ENCODE measurements at regions not wholly inside any gene's neighbourhood (a gene's known extent, or its start where the extent isn't known, plus 50 kb on each side); places are given as distances from the start of the nearest gene placed in this dataset.
A peak's percentile ranks its signal among the peaks of the same experiment; 100 is the strongest.
"Not testable (repeated sequence)": the region's sequence is repeated elsewhere in the genome, so short reads cannot be mapped to it uniquely, and the experiment has no call there.

DNA sequence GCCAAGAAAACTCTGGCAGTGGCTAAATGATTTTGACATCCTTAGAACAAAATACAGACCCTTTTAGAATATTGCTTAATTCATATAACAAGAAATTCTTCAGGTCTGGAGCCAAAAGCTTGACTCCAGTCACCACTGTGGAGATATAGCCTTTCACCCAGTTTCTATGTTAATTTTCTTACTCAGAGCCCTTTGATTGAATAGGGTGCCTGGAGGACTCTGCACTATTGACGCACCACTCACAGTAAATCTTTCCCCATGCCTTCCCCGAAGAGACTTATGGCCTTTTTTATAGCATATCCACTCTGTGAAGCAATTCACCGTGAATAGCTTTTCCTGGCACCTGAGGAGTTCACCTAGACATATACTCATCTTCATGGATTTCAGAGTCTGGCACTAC lies 613.8 kb downstream of the ZWINT start:
- no peak for DNase-seq (ENCODE audit: low read depth)

DNA sequence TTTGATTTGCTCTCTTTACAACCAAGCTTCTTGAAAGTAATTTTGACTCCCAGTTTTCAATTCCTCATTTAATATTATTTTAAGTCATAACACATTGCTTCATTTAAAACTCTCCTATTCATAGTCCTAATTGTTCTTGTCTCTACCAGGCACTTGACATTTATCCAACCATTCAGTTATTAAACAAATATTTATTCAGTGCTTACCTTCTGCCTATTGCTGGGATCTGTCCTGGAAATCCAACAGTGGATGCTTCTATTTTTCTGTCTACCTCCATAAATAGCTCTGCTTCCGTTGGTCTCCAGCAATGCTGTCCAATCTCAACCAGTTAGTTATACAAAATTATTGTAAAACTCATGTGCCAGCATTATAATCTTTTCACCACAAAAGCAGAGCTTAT lies 615.1 kb downstream of the ZWINT start:
- no peak for DNase-seq (ENCODE audit: low read depth)

DNA sequence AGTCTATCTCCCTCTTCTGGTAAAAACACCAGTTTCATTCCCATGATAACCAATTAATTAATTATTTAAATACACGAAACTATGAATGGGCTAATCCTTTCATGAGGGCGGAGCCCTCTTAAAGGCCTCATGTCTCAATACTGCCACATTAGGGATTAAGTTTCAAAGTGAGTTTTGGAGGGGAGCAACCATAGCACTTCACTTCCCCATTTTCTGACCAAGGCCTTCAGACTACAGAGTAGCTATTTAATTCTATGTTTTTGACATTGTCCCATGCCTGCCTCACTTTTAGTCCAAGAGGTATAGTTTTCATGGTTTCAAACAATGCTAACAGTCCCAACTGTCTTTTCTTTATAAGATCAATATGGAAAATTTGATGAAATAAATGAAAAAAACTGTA lies 618.6 kb downstream of the ZWINT start:
- DNase-seq (ENCODE audit: low read depth): no peak

DNA sequence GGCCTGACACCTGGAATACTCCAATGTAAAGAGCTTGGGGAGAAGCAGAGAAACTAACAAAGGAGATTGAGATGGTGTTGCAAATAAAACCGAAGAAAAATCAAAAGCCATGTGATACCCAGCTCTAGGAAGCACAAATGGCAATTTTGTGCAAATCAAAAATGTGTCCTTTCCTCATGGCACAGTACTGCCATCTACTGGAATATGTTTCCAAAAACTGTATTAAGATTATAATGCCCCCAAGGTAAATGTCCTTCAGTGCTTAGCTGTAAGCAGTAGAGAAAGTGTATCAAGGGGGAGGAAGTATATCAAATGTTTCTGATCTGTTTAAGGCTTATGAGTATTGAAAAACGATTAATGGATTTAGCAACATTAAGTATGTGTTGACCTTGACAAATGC lies 620.3 kb downstream of the ZWINT start:
- DNase-seq (ENCODE audit: low read depth): not testable (repeated sequence)

DNA sequence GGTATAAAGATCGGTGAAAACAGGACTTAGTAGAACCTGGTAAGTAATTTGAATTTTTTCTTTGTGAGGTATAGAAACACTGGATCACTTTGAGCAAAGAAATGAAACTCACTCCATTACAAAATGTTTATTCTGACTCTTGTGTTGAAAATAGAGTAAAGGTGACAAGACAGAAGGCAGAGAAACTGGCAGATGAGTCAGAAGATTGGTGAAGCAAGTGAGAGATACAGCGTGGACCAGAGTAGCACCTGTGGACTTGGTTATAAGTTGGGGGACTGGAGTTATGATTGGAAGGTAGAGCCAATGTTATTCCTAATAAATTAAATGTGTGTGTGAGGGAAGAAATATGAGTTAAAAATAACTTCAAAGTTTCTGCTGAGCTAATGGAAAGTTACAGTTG lies 620.9 kb downstream of the ZWINT start:
- DNase-seq (ENCODE audit: low read depth): no peak

DNA sequence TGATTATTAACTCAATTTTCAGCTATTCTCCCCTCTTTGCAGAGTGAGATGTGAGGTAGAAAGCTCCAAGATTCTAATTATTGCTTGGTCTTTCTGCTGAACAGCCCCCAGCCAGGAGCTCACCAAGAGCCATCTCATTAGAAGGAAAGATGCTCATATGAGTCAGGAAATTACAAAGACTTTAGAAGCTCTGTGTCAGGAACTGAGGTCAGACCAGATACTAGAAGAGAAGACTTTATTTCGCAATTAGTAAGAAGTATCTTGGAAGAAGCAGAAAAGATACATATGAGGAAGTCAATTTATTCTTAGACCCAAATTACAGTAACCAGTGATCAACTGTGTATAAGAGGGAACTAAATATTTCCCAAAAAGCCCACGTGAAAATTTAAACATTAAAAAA lies 626.9 kb downstream of the ZWINT start:
- DNase-seq (ENCODE audit: low read depth): no peak

DNA sequence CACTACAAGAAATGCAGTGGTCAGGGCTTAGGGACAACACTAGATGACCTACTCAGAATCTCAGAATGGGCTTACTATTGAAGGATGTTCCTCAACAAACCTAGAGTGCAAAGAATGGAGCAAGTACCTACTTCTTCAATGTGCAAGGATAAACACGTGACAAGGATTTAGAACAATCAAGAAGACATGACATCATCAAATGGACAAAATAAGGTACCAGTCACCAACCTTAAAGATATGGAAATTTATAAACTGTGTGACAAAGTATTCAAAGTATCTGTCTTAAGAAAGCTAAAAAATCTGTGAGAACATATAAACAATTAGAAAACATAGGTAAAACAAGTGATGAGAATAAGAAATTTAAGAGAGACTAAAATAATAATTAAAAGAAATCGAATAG lies 656.1 kb downstream of the ZWINT start:
- DNase-seq (ENCODE audit: low read depth): no peak

DNA sequence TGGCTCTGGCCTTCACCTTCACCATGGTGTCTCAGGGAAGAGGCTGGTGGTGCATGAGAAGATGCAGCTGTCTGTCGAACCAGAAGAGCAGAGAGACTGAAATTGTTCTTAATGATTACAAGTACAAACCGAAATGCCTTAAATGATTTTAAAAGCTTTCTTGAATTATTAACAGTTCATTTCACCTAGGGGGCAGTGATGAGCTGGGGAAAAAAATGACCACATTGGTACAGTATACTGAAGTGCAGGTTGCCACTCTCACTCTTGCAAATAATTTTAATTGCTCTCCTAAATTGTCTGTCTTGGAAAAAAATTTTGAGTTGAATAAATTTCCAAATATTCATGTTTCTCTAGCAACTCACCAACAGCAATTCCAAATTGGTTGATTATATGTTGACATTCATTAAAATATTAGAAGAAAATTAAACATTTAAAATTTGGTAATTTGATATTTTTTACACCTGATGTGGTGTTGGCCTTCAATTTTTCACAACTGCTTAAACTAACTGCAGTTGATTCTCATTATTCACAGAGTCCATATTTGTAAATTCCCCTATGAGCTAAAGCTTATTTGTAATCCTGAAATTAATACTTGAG lies 692.6 kb downstream of the ZWINT start:
- DNase-seq (ENCODE audit: low read depth): no peak

DNA sequence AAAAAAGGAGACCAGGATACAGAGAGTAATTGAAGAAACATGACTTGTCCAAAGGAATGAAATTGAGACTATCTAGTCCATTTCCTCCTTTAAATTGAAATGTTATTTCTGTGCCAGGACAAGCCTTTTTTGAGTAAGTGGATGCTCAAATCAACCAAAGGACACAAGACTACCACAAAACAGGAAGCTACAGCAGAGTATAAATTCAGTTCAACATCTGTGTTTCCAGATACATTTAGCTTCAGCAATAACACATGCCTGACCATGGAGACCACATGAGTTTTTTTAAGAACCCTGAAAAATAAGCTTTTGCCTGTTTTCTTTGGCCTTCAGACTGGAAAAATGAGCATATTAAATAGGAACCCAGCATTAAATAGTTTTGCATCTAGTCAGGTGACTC lies 707.5 kb downstream of the ZWINT start:
- no peak for DNase-seq (ENCODE audit: low read depth)

DNA sequence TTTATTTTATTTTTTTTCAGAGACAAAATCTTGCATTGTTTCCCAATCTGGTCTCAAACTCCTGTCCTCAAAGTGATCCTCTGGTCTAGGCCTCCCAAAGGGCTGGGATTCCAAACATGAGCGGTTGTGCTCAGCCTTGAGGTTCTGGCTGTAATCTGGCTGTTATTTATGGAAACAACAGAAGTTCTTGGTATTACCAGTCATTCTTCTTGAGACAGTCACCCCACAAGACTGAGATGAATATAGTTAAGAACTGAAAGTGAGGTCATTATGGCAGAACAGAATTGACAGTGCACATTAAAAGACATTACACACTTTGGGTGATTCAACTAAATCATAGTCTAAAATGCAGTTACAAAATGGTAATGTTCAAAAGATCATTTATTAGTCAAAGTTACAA lies 719.5 kb downstream of the ZWINT start:
- no peak for DNase-seq (ENCODE audit: low read depth)

DNA sequence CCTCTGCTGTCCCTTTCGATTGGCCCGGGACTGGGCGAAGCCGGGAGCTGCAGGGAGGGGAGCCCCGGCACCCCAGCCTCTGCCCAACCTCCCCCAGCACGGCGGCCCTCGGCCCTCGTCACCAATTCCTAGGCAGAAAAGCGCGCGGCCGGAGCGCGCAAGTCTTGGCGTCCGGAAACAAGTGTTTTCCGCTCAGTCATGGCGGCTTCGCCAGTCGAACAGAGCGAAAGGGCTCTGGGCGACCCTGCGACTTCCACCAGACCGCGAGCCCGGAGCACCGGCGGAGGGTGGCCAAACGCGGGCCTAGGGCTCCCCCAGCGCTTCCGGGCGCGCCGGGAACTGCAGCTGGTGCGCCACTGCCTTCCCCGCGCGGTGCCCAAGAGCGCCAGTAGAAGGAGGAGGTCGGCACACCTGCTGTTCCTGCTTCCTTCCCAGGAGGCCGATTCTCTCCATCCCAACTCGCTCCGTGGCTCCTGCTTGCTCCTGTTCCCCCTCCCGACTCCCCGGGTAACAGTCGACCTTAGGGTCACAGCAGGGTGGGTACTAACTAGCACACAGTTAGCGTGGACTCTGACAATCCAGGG lies 729.9 kb downstream of the ZWINT start:
- DNase-seq (ENCODE audit: low read depth): no peak

DNA sequence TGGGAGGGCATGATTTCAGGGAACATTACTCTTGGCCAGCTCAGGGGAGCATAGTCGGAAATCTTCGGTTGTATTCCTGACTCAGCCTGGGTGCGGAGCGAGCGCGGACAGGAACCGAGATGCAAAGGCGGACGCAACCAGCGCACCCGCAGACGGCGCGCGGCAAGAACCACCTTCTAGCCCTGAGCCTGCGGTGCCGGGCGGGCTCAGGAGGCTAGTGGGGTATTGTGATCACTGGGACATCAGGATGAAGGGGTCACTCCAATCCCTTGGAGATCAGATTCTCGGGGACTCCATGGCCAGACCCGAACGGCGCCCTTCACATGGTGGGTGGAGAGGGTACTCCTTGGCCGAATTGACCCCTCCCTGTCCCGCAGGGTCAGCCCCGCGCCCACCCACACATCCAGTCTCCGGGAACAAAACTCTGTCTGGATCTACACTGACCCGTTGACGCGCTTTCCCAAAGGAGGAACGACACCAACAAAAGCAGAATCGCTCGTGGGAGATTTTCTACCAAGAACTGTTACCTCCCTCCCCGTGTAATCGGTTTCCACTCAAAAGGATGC lies 730.5 kb downstream of the ZWINT start:
- no peak for DNase-seq (ENCODE audit: low read depth)

DNA sequence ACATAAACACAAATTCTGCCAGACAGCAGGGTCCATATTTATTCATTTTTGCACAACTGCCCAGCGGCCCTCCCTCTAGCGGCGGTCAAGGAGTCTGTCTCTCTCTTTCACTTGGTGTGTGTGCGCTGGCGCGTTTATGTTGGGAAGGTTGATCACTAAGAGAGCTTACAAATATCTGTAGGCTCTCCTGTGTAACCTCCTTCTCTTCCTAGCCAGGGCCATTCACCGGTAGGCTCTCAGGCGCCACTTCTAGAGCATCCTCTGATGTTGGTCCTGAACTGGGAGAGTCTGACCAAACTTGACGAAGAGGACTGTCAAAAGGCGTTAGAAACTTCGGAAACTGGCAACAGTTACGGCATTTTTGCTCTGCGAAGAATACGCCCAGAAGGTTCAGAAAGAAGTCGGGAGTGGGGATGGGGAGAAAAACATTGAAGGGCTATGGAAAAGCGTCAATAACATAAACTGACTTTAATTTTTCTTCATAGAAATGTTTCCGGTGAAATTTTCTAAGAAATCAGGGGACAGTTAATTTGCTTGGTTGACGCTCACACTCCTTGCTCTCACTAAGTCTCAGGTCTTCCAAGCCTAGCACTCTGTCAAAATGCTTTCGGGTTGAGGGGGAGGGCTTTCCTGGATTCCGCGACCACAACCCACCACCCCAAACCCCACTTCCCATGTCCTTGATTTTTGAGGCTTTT lies 731.1 kb downstream of the ZWINT start:
- DNase-seq (ENCODE audit: low read depth): no peak

DNA sequence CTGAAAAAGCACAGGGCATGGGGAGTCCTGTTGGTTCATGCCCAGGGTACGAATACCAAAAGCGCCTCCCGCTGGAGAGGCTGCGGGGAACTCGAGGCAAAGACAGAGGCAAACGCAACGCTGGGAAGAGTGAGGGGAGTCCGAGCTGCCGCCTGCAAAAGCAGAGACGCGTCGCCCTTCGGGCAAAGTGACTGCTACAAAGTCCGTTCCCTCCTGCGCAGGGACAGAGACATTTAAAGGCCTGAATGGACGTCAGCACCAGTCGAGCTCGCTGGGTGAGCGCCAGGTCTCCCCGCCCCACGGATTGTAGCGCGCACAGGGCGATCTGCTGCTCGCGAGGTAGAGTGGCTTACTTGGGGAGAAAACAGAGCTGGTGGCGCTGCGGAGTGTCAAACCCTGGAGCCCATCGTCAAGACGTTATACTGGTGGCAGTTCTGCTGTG lies 732.8 kb downstream of the ZWINT start:
- no peak for DNase-seq (ENCODE audit: low read depth)

DNA sequence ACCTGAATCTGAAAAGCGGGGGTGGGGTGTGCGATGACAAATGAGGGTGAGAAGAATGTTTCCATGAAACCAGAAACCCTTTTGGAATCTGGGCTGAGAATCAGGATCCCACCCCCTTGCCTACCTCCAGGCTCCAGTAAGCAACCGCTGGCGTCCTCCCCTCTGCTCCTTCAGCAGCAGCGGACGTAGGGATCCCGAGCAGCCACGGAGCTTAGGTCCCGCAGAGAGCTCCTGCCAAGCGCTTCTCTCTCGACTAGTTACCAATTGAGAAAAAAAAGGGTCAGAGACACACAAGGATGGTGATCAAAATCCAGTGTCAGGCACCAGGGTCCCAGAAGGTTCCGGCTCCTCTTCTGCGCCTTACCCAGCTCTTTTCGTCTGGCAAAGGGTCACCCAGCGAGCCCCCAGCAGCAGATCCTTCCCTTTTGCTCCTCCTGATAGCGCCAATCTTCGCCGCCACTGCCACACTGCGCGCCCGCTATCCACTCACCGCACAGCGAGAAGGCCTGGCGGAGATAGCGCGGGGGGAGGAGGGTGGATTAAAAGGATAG lies 733.5 kb downstream of the ZWINT start:
- DNase-seq (ENCODE audit: low read depth): no peak

DNA sequence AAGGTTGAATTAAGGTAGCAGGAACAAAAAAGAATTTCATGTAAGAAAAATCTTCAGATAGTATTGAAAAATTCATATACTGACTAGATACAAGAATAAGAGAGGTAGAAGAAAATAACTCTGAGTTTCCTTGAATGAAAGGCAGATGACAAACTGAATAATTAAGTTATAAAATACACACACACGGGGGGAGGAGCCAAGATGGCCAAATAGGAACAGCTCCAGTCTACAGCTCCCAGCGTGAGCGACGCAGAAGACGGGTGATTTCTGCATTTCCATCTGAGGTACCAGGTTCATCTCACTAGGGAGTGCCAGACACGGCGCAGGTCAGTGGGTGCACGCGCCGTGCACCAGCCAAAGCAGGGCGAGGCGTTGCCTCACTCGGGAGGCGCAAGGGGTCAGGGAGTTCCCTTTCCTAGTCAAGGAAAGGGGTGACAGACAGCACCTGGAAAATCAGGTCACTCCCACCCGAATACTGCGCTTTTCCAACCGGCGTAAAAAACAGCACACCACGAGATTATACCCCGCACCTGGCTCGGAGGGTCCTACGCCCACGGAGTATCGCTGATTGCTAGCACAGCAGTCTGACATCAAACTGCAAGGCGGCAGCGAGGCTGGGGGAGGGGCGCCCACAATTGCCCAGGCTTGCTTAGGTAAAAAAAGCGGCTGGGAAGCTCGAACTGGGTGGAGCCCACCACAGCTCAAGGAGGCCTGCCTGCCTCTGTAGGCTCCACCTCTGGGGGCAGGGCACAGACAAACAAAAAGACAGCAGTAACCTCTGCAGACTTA lies 759.2 kb downstream of the ZWINT start:
- not testable (repeated sequence) for DNase-seq (ENCODE audit: low read depth)

DNA sequence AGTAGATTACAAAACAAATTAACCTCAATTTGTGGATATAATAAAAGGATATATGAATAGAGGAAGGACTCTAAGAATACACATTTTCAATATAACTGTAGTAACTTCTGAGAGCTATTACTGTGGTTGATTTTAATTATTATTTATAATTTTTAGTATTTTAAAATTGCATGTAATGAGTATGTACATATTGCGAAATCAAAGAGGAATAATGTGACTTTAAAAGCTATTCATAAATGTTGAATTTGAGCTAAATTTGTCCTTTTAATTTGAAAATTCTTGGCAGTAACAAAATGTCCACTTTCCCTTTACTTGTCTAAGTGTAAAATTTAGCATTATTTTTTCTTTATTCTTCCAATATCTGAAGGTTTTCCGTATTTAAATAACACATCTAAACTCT lies 750.6 kb upstream of the PCDH15 start:
- no peak for DNase-seq (ENCODE audit: low read depth)

DNA sequence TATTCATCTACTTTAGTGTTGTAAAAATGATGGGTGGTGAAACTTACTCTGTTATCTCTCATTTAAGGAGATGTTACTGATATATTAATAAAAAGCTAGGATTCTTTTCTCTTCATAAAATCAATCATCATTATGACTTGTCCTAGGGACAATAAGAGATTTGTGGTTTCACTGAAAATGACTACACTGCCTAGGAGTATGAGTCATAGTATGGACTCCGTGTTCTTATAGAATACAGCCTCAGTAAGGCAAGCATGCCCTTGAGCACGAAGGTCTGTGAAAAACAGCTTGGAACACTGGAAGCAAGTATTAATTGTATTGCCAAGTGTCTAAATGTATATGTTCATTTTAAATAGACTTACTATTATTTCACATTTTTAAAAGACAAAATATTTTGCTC lies 749.2 kb upstream of the PCDH15 start:
- peak; percentile 15 for DNase-seq (ENCODE audit: low read depth)

DNA sequence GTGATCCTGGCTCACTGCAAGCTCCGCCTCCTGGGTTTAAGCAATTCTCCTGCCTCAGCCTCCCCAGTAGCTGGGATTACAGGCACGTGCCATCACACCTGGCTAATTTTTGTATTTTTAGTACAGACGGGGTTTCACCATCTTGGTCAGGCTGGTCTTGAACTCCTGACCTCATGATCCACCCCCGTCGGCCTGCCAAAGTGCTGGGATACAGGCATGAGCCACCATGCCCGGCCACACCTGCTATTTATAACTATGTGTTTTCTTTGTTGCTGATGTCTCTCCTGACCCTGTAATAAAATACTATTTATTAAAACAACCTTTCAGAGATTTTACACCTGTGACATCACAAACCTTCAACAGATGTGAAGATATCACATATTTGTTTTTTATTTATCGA lies 736.5 kb upstream of the PCDH15 start:
- not testable (repeated sequence) for DNase-seq (ENCODE audit: low read depth)

DNA sequence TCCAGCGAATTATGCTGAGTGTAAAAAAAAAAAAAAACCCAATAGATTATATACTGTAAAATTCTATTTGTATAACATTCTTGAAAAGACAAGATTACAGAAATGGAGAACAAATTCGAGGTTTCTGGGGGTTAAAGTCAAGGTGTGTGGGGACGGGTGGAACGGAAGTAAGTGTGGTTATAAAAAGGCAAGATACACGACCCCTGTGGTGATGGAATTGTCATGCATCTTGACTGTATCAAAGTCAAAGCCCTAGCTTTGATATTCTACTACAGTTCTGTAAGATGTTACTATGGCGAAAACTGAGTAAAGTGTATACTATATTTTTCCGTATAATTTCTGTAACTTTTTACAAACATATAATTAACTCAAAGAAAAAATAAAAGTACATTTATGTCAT lies 718.2 kb upstream of the PCDH15 start:
- DNase-seq (ENCODE audit: low read depth): no peak

DNA sequence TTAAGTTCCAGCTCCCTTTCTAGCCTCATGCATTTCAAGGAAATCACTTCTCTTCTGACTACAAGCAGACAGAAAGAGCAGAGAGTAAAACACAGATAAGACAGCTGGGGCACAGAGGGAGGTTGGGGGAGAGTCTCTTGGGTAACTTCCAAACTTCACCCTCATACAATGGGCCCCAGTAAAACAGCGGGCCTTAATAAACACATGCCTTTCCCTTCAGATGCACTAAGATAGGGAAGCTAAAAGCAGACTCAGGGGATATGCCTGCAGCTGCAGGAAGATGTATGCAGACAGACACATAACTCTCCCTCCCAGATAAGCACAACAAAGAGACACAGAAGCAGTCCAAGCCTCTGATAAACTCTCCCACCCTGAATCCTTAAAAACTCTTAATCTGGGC lies 717.4 kb upstream of the PCDH15 start:
- DNase-seq (ENCODE audit: low read depth): not testable (repeated sequence)

DNA sequence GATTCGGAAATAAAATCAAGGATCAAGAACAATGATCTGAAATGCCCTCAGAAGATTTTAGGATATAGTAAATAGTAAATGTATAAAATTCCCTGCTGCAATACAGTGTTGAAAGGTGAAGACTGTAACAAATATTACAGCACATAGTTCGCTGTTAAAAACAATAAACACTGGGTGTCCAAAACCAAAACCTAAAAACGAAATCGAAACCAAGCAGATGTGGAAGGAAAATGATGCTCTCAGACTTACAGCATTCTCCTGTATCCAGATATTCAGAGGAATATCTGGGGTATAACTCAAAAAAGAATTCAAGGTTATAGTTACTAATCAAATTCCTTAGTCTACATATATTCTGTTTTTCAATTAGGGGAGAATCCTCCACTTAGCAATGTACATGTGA lies 708.1 kb upstream of the PCDH15 start:
- DNase-seq (ENCODE audit: low read depth): no peak
